Sigmoid colon (tissue), 6 donors: ENCODE measurements at regions not wholly inside any gene's neighbourhood (a gene's known extent, or its start where the extent isn't known, plus 50 kb on each side); places are given as distances from the start of the nearest gene placed in this dataset.

ENCODE experiments used
- DNase-seq: peaks from one replicate; pipeline ENCODE4 v3.0.0-alpha.2; 2019
- H3K27ac ChIP-seq, 4 donors: fragments of 200-600 bp; sonication (generic); one replicate each; pipeline ENCODE4 v1.5.1; 2016 to 2019; ENCODE audit warnings: mild to moderate bottlenecking in 1 of 4
- H3K27me3 ChIP-seq, 3 donors: fragments of 200-600 bp; sonication (generic); one replicate each; pipeline ENCODE4 v1.5.1; 2019; ENCODE audit warnings: mild to moderate bottlenecking in 1 of 3
- H3K36me3 ChIP-seq, 4 donors: fragments of 200-600 bp; sonication (generic); one replicate each; pipeline ENCODE4 v1.5.1; 2016 to 2019
- H3K4me1 ChIP-seq, 4 donors: fragments of 200-600 bp; sonication (generic); one replicate each; pipeline ENCODE4 v1.5.1; 2017 to 2019
- H3K4me3 ChIP-seq, 4 donors: fragments of 200-600 bp; sonication (generic); one replicate each; pipeline ENCODE4 v1.5.1; 2017 to 2019; ENCODE audit warnings: mild to moderate bottlenecking in 2 of 4, moderate library complexity in 1 of 4
- H3K9me3 ChIP-seq, 4 donors: fragments of 200-600 bp in 3 of 4; sonication (generic) in 3 of 4; one replicate each; pipeline versions ENCODE4 v1.5.1 to v1.6.1; 2013 to 2019
- CTCF ChIP-seq, 4 experiments: fragments of 450-650 bp in 3 of 4; fragments of 200-600 bp in 1 of 4; IDR thresholded peaks; one replicate each; pipeline ENCODE4 v1.5.1; 2016 to 2019; ENCODE audit warnings: antibody characterized with exemption in 4 of 4, mild to moderate bottlenecking in 3 of 4, moderate library complexity in 2 of 4
- EP300 ChIP-seq, 4 donors: sonication (generic); formaldehyde crosslinking; IDR thresholded peaks; one replicate each; pipeline ENCODE4 v1.6.1; 2017; ENCODE audit warnings: antibody characterized with exemption in 4 of 4
- POLR2A ChIP-seq, 2 donors: fragments of 450-650 bp; IDR thresholded peaks; one replicate each; pipeline ENCODE4 v1.6.1; 2016; ENCODE audit warnings: antibody characterized with exemption in 2 of 2, mild to moderate bottlenecking in 2 of 2, moderate library complexity in 2 of 2
- POLR2AphosphoS5 ChIP-seq, 4 donors: sonication (generic); formaldehyde crosslinking; IDR thresholded peaks; one replicate each; pipeline ENCODE4 v1.6.1; 2017; ENCODE audit warnings: antibody characterized with exemption in 4 of 4
- WGBS, 2 donors: extraction: QIAGEN DNeasy Blood & Tissue Kit; methylation state at CpG; one replicate each; pipeline ENCODE4 v1.1.7; 2013; 5-methylcytosine and 5-hydroxymethylcytosine counted together
- intact Hi-C: fragments of 100-400 bp; cut with DNase I; formaldehyde crosslinking; loops from one replicate; pipeline ENCODE4 v1.15.1; 2023
- donor health status: healthy with polysubstance abuse.
- donor health status: healthy.

GRCh38 chr14:85798856-85799255 is 268.9 kb downstream of the FLRT2 start:
- H3K9me3 ChIP-seq = no peaks in the 10 kb centered on the region
- DNase-seq = no peak
- H3K4me1 ChIP-seq = no peaks in the 10 kb centered on the region
- intact Hi-C loops = no loop called here
- 64 to 70% methylated on average over 5 of the region's 5 CpGs for WGBS, 2 donors
- H3K27me3 ChIP-seq = no peaks in the 10 kb centered on the region
- TF ChIP-seq EP300 (IDR thresholded peaks at IDR 0.05) (no peak), POLR2A (IDR thresholded peaks at IDR 0.05) (no peak), POLR2AphosphoS5 (IDR thresholded peaks at IDR 0.05) (no peak), CTCF (IDR thresholded peaks at IDR 0.05) (no peak)
- no peak overlapping the region for H3K27ac ChIP-seq
- no peak overlapping the region for H3K4me3 ChIP-seq
- no peaks in the 10 kb centered on the region for H3K36me3 ChIP-seq

GRCh38 chr14:85793533-85793932 is 263.6 kb downstream of the FLRT2 start:
- TF ChIP-seq EP300 (IDR thresholded peaks at IDR 0.05) = no peak
- no peak for TF ChIP-seq CTCF (IDR thresholded peaks at IDR 0.05)
- no peak for TF ChIP-seq POLR2A (IDR thresholded peaks at IDR 0.05)
- no peak for TF ChIP-seq POLR2AphosphoS5 (IDR thresholded peaks at IDR 0.05)
- Histone ChIP-seq H3K36me3 (no peaks in the 10 kb centered on the region), H3K9me3 (no peaks in the 10 kb centered on the region), H3K4me1 (no peaks in the 10 kb centered on the region), H3K27ac (no peak overlapping the region), H3K27me3 (no peaks in the 10 kb centered on the region), H3K4me3 (no peak overlapping the region)
- DNase-seq = no peak
- intact Hi-C loops = no loop called here
- 83 to 89% methylated on average over 1 of the region's 1 CpG for WGBS, 2 donors

- intact Hi-C loops = no loop called here
- 64 to 67% methylated on average over 2 of the region's 2 CpGs for WGBS, 2 donors
- no peak for DNase-seq
- no peak overlapping the region for H3K27ac ChIP-seq
- no peaks in the 10 kb centered on the region for H3K4me1 ChIP-seq
- TF ChIP-seq EP300 (IDR thresholded peaks at IDR 0.05) = no peak
- TF ChIP-seq POLR2AphosphoS5 (IDR thresholded peaks at IDR 0.05) = no peak
- TF ChIP-seq CTCF (IDR thresholded peaks at IDR 0.05) = no peak
- TF ChIP-seq POLR2A (IDR thresholded peaks at IDR 0.05) = no peak
- no peaks in the 10 kb centered on the region for H3K9me3 ChIP-seq
- no peak overlapping the region for H3K4me3 ChIP-seq
- H3K36me3 ChIP-seq = no peaks in the 10 kb centered on the region
- H3K27me3 ChIP-seq = no peaks in the 10 kb centered on the region
Measured at GRCh38 chr14:85789506-85789905, 259.6 kb downstream of the FLRT2 start.

- H3K27ac ChIP-seq = no peak overlapping the region
- TF ChIP-seq CTCF (IDR thresholded peaks at IDR 0.05) (no peak), POLR2AphosphoS5 (IDR thresholded peaks at IDR 0.05) (no peak), POLR2A (IDR thresholded peaks at IDR 0.05) (no peak), EP300 (IDR thresholded peaks at IDR 0.05) (no peak)
- no peaks in the 10 kb centered on the region for H3K9me3 ChIP-seq
- 77 to 87% methylated on average over 2 of the region's 2 CpGs for WGBS, 2 donors
- no peak overlapping the region for H3K4me3 ChIP-seq
- intact Hi-C loops = no loop called here
- H3K27me3 ChIP-seq = no peaks in the 10 kb centered on the region
- no peaks in the 10 kb centered on the region for H3K36me3 ChIP-seq
- DNase-seq = no peak
- H3K4me1 ChIP-seq = no peaks in the 10 kb centered on the region
Measured at GRCh38 chr14:85788470-85789233, 258.7 kb downstream of the FLRT2 start.

GRCh38 chr14:85766295-85766694 is 236.4 kb downstream of the FLRT2 start:
- Histone ChIP-seq H3K27ac (no peak overlapping the region), H3K4me3 (no peak overlapping the region), H3K9me3 (no peaks in the 10 kb centered on the region), H3K36me3 (no peaks in the 10 kb centered on the region), H3K4me1 (no peaks in the 10 kb centered on the region), H3K27me3 (no peaks in the 10 kb centered on the region)
- TF ChIP-seq CTCF (IDR thresholded peaks at IDR 0.05) (no peak), POLR2AphosphoS5 (IDR thresholded peaks at IDR 0.05) (no peak), EP300 (IDR thresholded peaks at IDR 0.05) (no peak), POLR2A (IDR thresholded peaks at IDR 0.05) (no peak)
- DNase-seq = no peak
- 82 to 88% methylated on average over 3 of the region's 3 CpGs for WGBS, 2 donors
- intact Hi-C loops = no loop called here
